MCF 10A (cell line): ENCODE measurements at regions not wholly inside any gene's neighbourhood (a gene's known extent, or its start where the extent isn't known, plus 50 kb on each side); places are given as distances from the start of the nearest gene placed in this dataset.
"Not testable (repeated sequence)": the region's sequence is repeated elsewhere in the genome, so short reads cannot be mapped to it uniquely, and the experiment has no call there.

ENCODE experiments used
- BruUV-seq: library from RNA; stranded (reverse); fragments of 400-500 nt; replicated peaks from 2 replicates; lab custom pipeline; 2021; lab: Mats Ljungman, UMichigan
- CTCF ChIA-PET: fragments of 300-600 bp; sonication (Branson Sonifier 250); formaldehyde crosslinking; extraction: SDS; loops from one replicate; lab custom pipeline; 2021; ENCODE audit warnings: antibody characterized with exemption, inconsistent platforms; lab: Yijun Ruan, JAX
- POLR2A ChIA-PET: fragments of 300-600, 350-650 bp; sonication (Branson Sonifier 250); formaldehyde crosslinking; extraction: SDS; loops from one replicate; lab custom pipeline; 2020; ENCODE audit warnings: antibody characterized with exemption, inconsistent platforms; lab: Yijun Ruan, JAX
- DNase-seq: peaks from one replicate; pipeline ENCODE4 v3.0.0-alpha.2; 2018; ENCODE audit not compliant: unreplicated experiment
- H3K27ac Mint-ChIP-seq: one replicate; pipeline ENCODE4 v1.8.0; 2022; ENCODE audit warnings: mild to moderate bottlenecking, low read depth, mixed read lengths; ENCODE audit not compliant: unreplicated experiment
- H3K27me3 Mint-ChIP-seq: one replicate; pipeline ENCODE4 v1.8.0; 2022; ENCODE audit warnings: mixed read lengths; ENCODE audit not compliant: insufficient read depth, unreplicated experiment
- H3K36me3 Mint-ChIP-seq: one replicate; pipeline ENCODE4 v1.8.0; 2022; ENCODE audit warnings: mild to moderate bottlenecking, moderate library complexity, mixed read lengths; ENCODE audit not compliant: insufficient read depth, unreplicated experiment
- H3K4me1 Mint-ChIP-seq: one replicate; pipeline ENCODE4 v1.8.0; 2022; ENCODE audit warnings: mixed read lengths; ENCODE audit not compliant: insufficient read depth, unreplicated experiment
- H3K4me3 Mint-ChIP-seq: one replicate; pipeline ENCODE4 v1.8.0; 2022; ENCODE audit warnings: mild to moderate bottlenecking, moderate library complexity, mixed read lengths; ENCODE audit not compliant: unreplicated experiment
- H3K9me3 Mint-ChIP-seq: one replicate; pipeline ENCODE4 v1.8.0; 2022; ENCODE audit warnings: mixed read lengths; ENCODE audit not compliant: unreplicated experiment
- intact Hi-C: fragments of 100-400 bp; cut with micrococcal nuclease; formaldehyde crosslinking; loops from 2 replicates; pipeline ENCODE4 v1.14.1; 2022
- TF ChIP-seq, protein P1 (sequence below): fragments of 200-600 bp; IDR thresholded peaks from one replicate; pipeline ENCODE4 v1.8.0; 2022; ENCODE audit warnings: antibody characterized with exemption, mild to moderate bottlenecking; ENCODE audit not compliant: unreplicated experiment

DNA sequence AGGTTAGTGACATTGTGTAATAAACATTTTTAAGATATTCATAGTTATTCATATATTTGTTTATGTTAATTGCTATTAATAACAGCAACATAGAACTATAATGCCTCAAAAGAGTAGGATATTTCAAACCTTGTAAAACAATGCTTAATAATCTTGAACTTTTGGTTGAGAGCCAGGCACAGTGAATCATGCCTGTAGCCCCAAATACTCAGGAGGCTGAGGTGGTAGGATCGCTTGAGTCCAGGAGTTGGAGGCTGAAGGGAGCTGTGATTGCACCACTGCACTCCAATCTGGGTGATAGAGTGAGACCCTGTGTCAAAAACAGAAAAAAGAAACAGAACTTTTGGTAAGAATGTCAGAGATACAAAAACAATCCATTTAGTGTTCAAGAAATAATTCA is 213.9 kb upstream of the SLITRK1 start:
- CTCF ChIA-PET = no interaction called here
- H3K4me3 Mint-ChIP-seq = no peak overlapping the region
- BruUV-seq = no TSS peak
- no peak overlapping the region for H3K27ac Mint-ChIP-seq
- no peaks in the 10 kb centered on the region for H3K27me3 Mint-ChIP-seq
- no peaks in the 10 kb centered on the region for H3K4me1 Mint-ChIP-seq
- H3K9me3 Mint-ChIP-seq = no peaks in the 10 kb centered on the region
- POLR2A ChIA-PET = interaction anchor here (0.6 kb wide), 1 partner anchor 10 kb away, joined by 3 read pairs; no protein-coding TSS in a partner anchor
- TF ChIP-seq, protein P1, sequence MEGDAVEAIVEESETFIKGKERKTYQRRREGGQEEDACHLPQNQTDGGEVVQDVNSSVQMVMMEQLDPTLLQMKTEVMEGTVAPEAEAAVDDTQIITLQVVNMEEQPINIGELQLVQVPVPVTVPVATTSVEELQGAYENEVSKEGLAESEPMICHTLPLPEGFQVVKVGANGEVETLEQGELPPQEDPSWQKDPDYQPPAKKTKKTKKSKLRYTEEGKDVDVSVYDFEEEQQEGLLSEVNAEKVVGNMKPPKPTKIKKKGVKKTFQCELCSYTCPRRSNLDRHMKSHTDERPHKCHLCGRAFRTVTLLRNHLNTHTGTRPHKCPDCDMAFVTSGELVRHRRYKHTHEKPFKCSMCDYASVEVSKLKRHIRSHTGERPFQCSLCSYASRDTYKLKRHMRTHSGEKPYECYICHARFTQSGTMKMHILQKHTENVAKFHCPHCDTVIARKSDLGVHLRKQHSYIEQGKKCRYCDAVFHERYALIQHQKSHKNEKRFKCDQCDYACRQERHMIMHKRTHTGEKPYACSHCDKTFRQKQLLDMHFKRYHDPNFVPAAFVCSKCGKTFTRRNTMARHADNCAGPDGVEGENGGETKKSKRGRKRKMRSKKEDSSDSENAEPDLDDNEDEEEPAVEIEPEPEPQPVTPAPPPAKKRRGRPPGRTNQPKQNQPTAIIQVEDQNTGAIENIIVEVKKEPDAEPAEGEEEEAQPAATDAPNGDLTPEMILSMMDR = no peak
- DNase-seq = peak; percentile 30
- intact Hi-C loops = no loop called here
- no peaks in the 10 kb centered on the region for H3K36me3 Mint-ChIP-seq

DNA sequence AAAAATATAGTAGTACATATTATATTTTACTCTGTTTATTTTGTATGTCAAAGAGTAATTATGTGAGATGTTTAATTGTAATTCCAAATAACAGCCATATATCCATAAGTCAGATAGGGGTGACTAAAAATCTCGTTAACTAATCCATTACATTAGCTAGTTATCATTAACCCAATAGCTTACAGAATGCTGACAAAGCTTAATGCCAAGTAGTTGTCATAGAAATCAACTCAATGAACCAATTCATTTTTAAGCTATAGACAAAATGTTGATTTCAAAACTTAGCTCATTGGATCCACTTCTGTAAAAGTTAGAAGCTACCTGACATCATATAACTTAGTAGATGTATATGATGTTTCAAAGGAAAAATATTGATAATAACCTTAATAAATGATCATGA is 206.7 kb upstream of the SLITRK1 start:
- ChIA-PET POLR2A (no interaction called here), CTCF (no interaction called here)
- Mint-ChIP-seq H3K9me3 (peaks cover 8% of the 10 kb centered on the region), H3K36me3 (no peaks in the 10 kb centered on the region), H3K4me3 (no peak overlapping the region), H3K27me3 (no peaks in the 10 kb centered on the region), H3K27ac (no peak overlapping the region), H3K4me1 (no peaks in the 10 kb centered on the region)
- no TSS peak for BruUV-seq
- intact Hi-C loops = no loop called here
- TF ChIP-seq, protein P1 = no peak
- no peak for DNase-seq

DNA sequence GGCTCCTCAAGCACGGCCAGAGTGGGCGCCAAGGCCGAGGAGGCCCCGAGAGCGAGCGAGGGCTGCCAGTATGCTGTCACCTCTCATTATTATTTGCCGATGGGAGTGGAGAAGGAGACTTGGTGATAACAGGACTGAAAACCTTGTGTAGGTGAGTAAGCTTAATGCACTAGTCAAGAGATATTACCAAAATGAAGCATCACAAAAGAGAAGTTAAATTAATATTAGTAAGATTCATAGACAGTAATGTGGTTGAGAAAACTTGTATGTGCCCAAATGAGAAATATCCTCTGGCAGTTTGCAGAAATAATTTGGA is 204.5 kb upstream of the SLITRK1 start:
- no peak for DNase-seq
- Mint-ChIP-seq H3K27ac (no peak overlapping the region), H3K36me3 (no peaks in the 10 kb centered on the region), H3K4me1 (no peaks in the 10 kb centered on the region), H3K4me3 (no peak overlapping the region), H3K9me3 (peaks cover 8% of the 10 kb centered on the region), H3K27me3 (no peaks in the 10 kb centered on the region)
- TF ChIP-seq, protein P1 = no peak
- no TSS peak for BruUV-seq
- CTCF ChIA-PET = no interaction called here
- POLR2A ChIA-PET = no interaction called here
- intact Hi-C loops = no loop called here

DNA sequence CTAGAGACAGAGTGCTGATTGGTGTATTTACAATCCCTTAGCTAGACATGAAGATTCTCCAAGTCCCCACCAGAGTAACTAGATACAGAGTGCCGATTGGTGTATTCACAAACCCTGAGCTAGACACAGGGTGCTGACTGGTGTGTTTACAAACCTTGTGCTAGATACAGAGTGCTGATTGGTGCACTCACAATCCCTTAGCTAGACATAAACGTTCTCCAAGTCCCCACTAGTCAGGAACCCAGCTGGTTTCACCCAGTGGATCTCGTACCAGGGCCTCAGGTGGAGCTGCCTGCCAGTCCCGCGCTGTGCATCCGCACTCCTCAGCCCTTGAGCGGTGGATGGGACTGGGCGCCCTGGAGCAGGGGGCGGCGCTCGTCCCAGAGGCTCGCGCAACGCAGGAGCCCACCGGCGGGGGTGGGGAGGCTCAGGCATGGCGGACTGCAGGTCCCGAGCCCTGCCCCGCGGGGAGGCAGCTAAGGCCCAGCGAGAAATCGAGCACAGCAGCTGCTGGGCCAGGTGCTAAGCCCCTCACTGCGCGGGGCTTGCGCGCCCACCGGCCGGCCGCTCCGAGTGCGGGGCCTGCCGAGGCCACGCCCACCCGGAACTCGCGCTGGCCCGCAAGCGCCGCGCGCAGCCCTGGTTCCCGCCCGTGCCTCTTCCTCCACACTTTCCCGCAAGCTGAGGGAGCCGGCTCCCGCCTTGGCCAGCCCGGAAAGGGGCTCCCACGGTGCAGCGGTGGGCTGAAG is 204.0 kb upstream of the SLITRK1 start:
- not testable (repeated sequence) for H3K27me3 Mint-ChIP-seq

More for the DNA sequence above, 204.0 kb upstream of the SLITRK1 start:
- H3K27ac Mint-ChIP-seq, intact Hi-C loops, DNase-seq, H3K9me3 Mint-ChIP-seq, H3K4me3 Mint-ChIP-seq, BruUV-seq, POLR2A ChIA-PET, H3K36me3 Mint-ChIP-seq, H3K4me1 Mint-ChIP-seq, CTCF ChIA-PET: not testable (repeated sequence)
